OCI-LY7 (cell line): ENCODE measurements at regions not wholly inside any gene's neighbourhood (a gene's known extent, or its start where the extent isn't known, plus 50 kb on each side); places are given as distances from the start of the nearest gene placed in this dataset.
"Not testable (repeated sequence)": the region's sequence is repeated elsewhere in the genome, so short reads cannot be mapped to it uniquely, and the experiment has no call there.

Source experiments
- BruUV-seq: library from RNA; stranded (reverse); fragments of 400-500 nt; replicated peaks from 2 replicates; lab custom pipeline; 2021; lab: Mats Ljungman, UMichigan
- CTCF ChIA-PET: fragments of 300-600 bp; sonication (Branson Sonifier 250); formaldehyde crosslinking; loops from one replicate; lab custom pipeline; 2022; ENCODE audit warnings: antibody characterized with exemption; ENCODE audit not compliant: unreplicated experiment; lab: Charles Lee
- POLR2A ChIA-PET: fragments of 300-600 bp; sonication (Branson Sonifier 250); formaldehyde crosslinking; loops from one replicate; lab custom pipeline; 2022; ENCODE audit warnings: antibody characterized with exemption; lab: Charles Lee
- DNase-seq: peaks from one replicate; pipeline ENCODE4 v3.0.0-alpha.2; 2015; ENCODE audit warnings: low spot score
- H2AFZ ChIP-seq: fragments of 200-600 bp; sonication (generic), shearing (Covaris generic); 2 replicates; pipeline ENCODE4 v1.6.1; 2014; ENCODE audit warnings: mild to moderate bottlenecking, antibody characterized with exemption, low read length, moderate library complexity
- H3K27ac ChIP-seq: fragments of 200-600 bp; sonication (generic); 2 replicates; pipeline ENCODE4 v1.5.1; 2014; ENCODE audit warnings: mixed run types, low read depth, mild to moderate bottlenecking, moderate library complexity, low read length, inconsistent platforms; ENCODE audit not compliant: poor library complexity, severe bottlenecking
- H3K36me3 ChIP-seq: fragments of 200-600 bp; sonication (generic); 2 replicates; pipeline ENCODE4 v1.6.1; 2014; ENCODE audit warnings: mild to moderate bottlenecking, antibody characterized with exemption, low read length, moderate library complexity, mixed read lengths; ENCODE audit not compliant: insufficient read depth
- H3K4me1 ChIP-seq: fragments of 200-600 bp; sonication (generic); 2 replicates; pipeline ENCODE4 v1.5.1; 2014; ENCODE audit warnings: mild to moderate bottlenecking, low read length; ENCODE audit not compliant: insufficient read depth, poor library complexity, severe bottlenecking
- H3K4me2 ChIP-seq: fragments of 200-600 bp; sonication (generic); 2 replicates; pipeline ENCODE4 v1.6.1; 2014; ENCODE audit warnings: mild to moderate bottlenecking, low read length
- H3K4me3 ChIP-seq: fragments of 200-600 bp; sonication (generic); 2 replicates; pipeline ENCODE4 v1.5.1; 2014; ENCODE audit warnings: mild to moderate bottlenecking, low read depth, low read length; ENCODE audit not compliant: poor library complexity, severe bottlenecking
- H3K79me2 ChIP-seq: fragments of 200-600 bp; sonication (generic); 2 replicates; pipeline ENCODE4 v1.6.1; 2016; ENCODE audit warnings: low read depth, mild to moderate bottlenecking, low read length, moderate library complexity, mixed read lengths; ENCODE audit not compliant: insufficient read depth
- H3K9me2 ChIP-seq: fragments of 200-600 bp; sonication (generic); 2 replicates; pipeline ENCODE4 v1.6.1; 2016; ENCODE audit warnings: mild to moderate bottlenecking, low read length, mixed read lengths; ENCODE audit not compliant: insufficient read depth
- H3K9me3 ChIP-seq: fragments of 200-600 bp; sonication (generic); 2 replicates; pipeline ENCODE4 v1.6.1; 2014; ENCODE audit warnings: mild to moderate bottlenecking, mixed run types, low read length, mixed read lengths
- H4K20me1 ChIP-seq: fragments of 200-600 bp; sonication (generic); 2 replicates; pipeline ENCODE4 v1.6.1; 2014; ENCODE audit warnings: mild to moderate bottlenecking, antibody characterized with exemption, low read length, moderate library complexity, mixed read lengths; ENCODE audit not compliant: insufficient read depth
- CTCF ChIP-seq: fragments of 200-600 bp; sonication (generic); conservative IDR thresholded peaks from 2 replicates; pipeline ENCODE4 v1.5.1; 2014; ENCODE audit warnings: mild to moderate bottlenecking, antibody characterized with exemption, low read length, moderate library complexity, mixed read lengths
- EZH2phosphoT487 ChIP-seq: fragments of 200-600 bp; sonication (generic); IDR thresholded peaks from 2 replicates; pipeline ENCODE4 v1.6.1; 2018; ENCODE audit warnings: low read depth, borderline replicate concordance, mild to moderate bottlenecking, mixed run types, antibody characterized with exemption, low read length, moderate library complexity, mixed read lengths
- intact Hi-C: fragments of 100-400 bp; cut with micrococcal nuclease; formaldehyde crosslinking; loops from one replicate; pipeline ENCODE4 v1.10.0; 2022; ENCODE audit not compliant: unreplicated experiment

DNA sequence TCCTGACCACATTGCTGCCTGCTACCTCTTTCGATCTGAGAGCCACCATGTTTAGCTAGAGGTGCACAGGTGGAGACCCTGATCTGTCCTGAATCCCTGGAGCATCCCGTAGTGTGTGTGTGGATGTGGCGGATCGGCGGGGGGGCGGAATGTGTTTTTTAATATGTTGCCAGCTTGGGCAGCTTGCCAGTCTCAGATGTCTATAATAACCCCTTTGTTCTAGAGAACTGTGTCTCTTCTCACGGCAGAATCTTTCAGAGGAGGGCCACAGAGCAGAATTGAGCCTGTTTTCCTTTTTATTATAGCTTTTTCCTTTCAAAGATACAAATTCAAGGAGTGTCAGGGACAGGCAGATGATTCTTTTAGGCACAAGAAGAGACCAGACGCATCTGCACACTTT is 934.1 kb upstream of the KLHL29 start:
- no peaks in the 10 kb centered on the region for H4K20me1 ChIP-seq
- DNase-seq = no peak
- H3K79me2 ChIP-seq = no peaks in the 10 kb centered on the region
- H3K9me2 ChIP-seq = no peaks in the 10 kb centered on the region
- H2AFZ ChIP-seq = no peak overlapping the region
- CTCF ChIA-PET = interaction anchor here (0.6 kb wide), 1 partner anchor 24 kb away, joined by 4 read pairs; no protein-coding TSS in a partner anchor
- no peak overlapping the region for H3K4me3 ChIP-seq
- H3K27ac ChIP-seq = no peak overlapping the region
- POLR2A ChIA-PET = no interaction called here
- H3K9me3 ChIP-seq = no peaks in the 10 kb centered on the region
- intact Hi-C loops = no loop called here
- no peaks in the 10 kb centered on the region for H3K4me1 ChIP-seq
- no peaks in the 10 kb centered on the region for H3K36me3 ChIP-seq
- BruUV-seq = no TSS peak
- TF ChIP-seq EZH2phosphoT487 (no peak), CTCF (no peak)
- H3K4me2 ChIP-seq = no peak overlapping the region

GRCh38 chr2:22454826-22455485 is 930.0 kb upstream of the KLHL29 start:
- ChIA-PET CTCF (no interaction called here), POLR2A (interaction anchor here (0.8 kb wide), 2 partner anchors 10 to 17 kb away, joined by 3 to 4 read pairs; no protein-coding TSS in a partner anchor)
- no peak for DNase-seq
- Histone ChIP-seq H4K20me1 (no peaks in the 10 kb centered on the region), H3K4me2 (no peak overlapping the region), H3K79me2 (no peaks in the 10 kb centered on the region), H3K36me3 (no peaks in the 10 kb centered on the region), H3K9me2 (no peaks in the 10 kb centered on the region), H3K9me3 (no peaks in the 10 kb centered on the region), H3K27ac (no peak overlapping the region), H3K4me3 (no peak overlapping the region), H2AFZ (no peak overlapping the region), H3K4me1 (no peaks in the 10 kb centered on the region)
- BruUV-seq = no TSS peak
- intact Hi-C loops = no loop called here
- no peak for TF ChIP-seq EZH2phosphoT487
- TF ChIP-seq CTCF = no peak

DNA sequence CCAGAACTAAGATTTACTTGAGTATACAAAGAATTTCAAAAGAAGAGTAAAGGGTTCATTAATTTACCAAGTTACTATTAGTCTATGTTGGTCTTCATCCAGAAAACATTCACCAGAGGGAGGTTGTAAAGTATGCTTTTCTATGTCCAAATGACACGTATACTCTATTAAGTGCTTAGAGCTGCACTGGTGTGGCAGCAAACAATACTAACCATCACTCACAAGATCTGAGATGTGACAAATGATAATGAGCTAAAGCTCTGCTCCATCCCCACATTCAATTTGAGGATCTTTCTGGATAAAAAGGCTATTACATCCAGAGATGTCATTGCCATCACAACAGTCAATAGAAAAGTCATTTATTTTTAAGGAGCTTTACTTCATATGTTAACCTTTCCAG is 926.5 kb upstream of the KLHL29 start:
- no peaks in the 10 kb centered on the region for H3K79me2 ChIP-seq
- H3K9me2 ChIP-seq = no peaks in the 10 kb centered on the region
- no peak for DNase-seq
- BruUV-seq = no TSS peak
- no peaks in the 10 kb centered on the region for H3K9me3 ChIP-seq
- H3K4me3 ChIP-seq = no peak overlapping the region
- H2AFZ ChIP-seq = no peak overlapping the region
- no peak overlapping the region for H3K4me2 ChIP-seq
- intact Hi-C loops = no loop called here
- H3K27ac ChIP-seq = no peak overlapping the region
- H3K4me1 ChIP-seq = no peaks in the 10 kb centered on the region
- no peaks in the 10 kb centered on the region for H4K20me1 ChIP-seq
- H3K36me3 ChIP-seq = no peaks in the 10 kb centered on the region
- TF ChIP-seq CTCF = no peak
- TF ChIP-seq EZH2phosphoT487 = no peak
- CTCF ChIA-PET = no interaction called here
- POLR2A ChIA-PET = no interaction called here

DNA sequence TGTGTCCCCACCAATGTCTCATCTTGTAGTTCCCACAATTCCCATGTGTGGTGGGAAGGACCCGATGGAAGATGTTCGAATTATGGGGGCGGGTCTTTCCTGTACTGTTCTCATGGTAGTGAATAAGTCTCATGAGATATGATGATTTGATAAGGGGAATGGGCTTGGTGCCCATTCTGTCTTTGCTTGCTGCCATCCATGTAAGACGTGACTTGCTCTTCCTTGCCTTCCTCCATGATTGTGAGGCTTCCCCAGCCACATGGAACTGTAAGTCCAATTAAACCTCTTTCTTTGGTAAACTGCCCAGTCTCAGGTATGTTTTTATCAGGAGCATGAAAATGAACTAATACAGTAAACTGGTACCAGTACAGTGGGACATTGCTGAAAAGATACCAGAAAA is 909.9 kb upstream of the KLHL29 start:
- POLR2A ChIA-PET = not testable (repeated sequence)

More for the DNA sequence above, 909.9 kb upstream of the KLHL29 start:
- DNase-seq, intact Hi-C loops, H3K79me2 ChIP-seq, H3K4me3 ChIP-seq, H3K36me3 ChIP-seq, CTCF ChIA-PET, H3K9me3 ChIP-seq, H4K20me1 ChIP-seq, H3K9me2 ChIP-seq, H2AFZ ChIP-seq, BruUV-seq, H3K4me1 ChIP-seq, H3K27ac ChIP-seq, H3K4me2 ChIP-seq: not testable (repeated sequence)
